ENCODE measurements at regions not wholly inside any gene's neighbourhood (a gene's known extent, or its start where the extent isn't known, plus 50 kb on each side); places are given as distances from the start of the nearest gene placed in this dataset.

DNA sequence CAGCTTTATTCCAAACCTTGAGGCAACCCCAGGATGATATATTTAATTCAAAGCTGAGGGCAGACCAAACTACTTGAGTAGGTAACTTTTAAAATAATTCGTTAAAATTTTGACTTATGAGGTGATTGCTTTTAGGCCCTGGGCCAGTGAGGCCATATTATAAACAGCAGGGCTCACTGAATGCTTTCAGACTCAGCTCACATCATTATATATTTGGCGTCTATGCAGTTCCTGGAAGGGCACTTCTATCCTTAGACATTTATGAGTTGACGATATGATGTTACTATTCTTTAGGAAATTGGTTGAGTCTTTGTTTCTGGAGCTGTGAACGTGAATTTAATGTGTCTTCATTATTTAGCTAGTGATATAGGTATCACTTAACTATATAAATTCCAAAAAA, 400.1 kb downstream of the PDHA2 start:
- TF ChIP-seq, protein P1, sequence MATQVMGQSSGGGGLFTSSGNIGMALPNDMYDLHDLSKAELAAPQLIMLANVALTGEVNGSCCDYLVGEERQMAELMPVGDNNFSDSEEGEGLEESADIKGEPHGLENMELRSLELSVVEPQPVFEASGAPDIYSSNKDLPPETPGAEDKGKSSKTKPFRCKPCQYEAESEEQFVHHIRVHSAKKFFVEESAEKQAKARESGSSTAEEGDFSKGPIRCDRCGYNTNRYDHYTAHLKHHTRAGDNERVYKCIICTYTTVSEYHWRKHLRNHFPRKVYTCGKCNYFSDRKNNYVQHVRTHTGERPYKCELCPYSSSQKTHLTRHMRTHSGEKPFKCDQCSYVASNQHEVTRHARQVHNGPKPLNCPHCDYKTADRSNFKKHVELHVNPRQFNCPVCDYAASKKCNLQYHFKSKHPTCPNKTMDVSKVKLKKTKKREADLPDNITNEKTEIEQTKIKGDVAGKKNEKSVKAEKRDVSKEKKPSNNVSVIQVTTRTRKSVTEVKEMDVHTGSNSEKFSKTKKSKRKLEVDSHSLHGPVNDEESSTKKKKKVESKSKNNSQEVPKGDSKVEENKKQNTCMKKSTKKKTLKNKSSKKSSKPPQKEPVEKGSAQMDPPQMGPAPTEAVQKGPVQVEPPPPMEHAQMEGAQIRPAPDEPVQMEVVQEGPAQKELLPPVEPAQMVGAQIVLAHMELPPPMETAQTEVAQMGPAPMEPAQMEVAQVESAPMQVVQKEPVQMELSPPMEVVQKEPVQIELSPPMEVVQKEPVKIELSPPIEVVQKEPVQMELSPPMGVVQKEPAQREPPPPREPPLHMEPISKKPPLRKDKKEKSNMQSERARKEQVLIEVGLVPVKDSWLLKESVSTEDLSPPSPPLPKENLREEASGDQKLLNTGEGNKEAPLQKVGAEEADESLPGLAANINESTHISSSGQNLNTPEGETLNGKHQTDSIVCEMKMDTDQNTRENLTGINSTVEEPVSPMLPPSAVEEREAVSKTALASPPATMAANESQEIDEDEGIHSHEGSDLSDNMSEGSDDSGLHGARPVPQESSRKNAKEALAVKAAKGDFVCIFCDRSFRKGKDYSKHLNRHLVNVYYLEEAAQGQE (IDR thresholded peaks at IDR 0.05; ENCODE audit: low read depth), result no peak
- TF ChIP-seq FOXM1 (IDR thresholded peaks at IDR 0.05; ENCODE audit: borderline replicate concordance, low read depth) (no peak), YY1 (IDR thresholded peaks at IDR 0.05; ENCODE audit: low read depth) (no peak), CEBPB (IDR thresholded peaks at IDR 0.05) (no peak), CREB1 (IDR thresholded peaks at IDR 0.05; ENCODE audit: low read depth) (no peak), NFIC (IDR thresholded peaks at IDR 0.05) (no peak), RAD21 (IDR thresholded peaks at IDR 0.05; ENCODE audit: low read depth) (no peak), TEAD4 (IDR thresholded peaks at IDR 0.05) (no peak), EP300 (IDR thresholded peaks at IDR 0.05; ENCODE audit: borderline replicate concordance) (no peak), TAF1 (IDR thresholded peaks at IDR 0.05; ENCODE audit: low read depth) (no peak), TCF12 (IDR thresholded peaks at IDR 0.05; ENCODE audit: low read depth) (no peak), ZBTB7A (IDR thresholded peaks at IDR 0.05; ENCODE audit: low read depth) (no peak), EGR1 (IDR thresholded peaks at IDR 0.05) (no peak)
- TF ChIP-seq, protein P2, sequence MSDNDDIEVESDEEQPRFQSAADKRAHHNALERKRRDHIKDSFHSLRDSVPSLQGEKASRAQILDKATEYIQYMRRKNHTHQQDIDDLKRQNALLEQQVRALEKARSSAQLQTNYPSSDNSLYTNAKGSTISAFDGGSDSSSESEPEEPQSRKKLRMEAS (IDR thresholded peaks at IDR 0.05), result no peak
- TF ChIP-seq, protein P3, sequence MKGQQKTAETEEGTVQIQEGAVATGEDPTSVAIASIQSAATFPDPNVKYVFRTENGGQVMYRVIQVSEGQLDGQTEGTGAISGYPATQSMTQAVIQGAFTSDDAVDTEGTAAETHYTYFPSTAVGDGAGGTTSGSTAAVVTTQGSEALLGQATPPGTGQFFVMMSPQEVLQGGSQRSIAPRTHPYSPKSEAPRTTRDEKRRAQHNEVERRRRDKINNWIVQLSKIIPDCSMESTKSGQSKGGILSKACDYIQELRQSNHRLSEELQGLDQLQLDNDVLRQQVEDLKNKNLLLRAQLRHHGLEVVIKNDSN (IDR thresholded peaks at IDR 0.05), result no peak

DNA sequence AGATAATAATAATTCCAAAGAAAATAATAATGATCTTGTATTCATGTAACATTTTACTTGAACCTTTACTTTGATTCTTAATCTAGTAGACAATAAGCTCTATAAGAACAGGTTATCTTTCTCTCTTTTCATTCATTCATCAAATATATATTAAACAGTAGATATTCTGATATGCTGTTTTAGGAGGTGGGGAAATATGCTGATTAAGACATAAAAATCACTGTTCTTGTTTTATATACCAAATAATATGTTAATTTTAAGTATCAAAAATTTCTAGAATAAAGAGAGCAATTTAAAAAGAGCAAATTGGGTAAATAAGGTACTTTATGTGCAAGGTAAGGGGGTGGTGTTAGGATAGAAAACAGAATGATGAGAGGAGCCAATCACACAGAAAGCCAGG, 401.9 kb downstream of the PDHA2 start:
- TF ChIP-seq CREB1 (IDR thresholded peaks at IDR 0.05; ENCODE audit: low read depth), result no peak
- no peak for TF ChIP-seq TCF12 (IDR thresholded peaks at IDR 0.05; ENCODE audit: low read depth)
- TF ChIP-seq, protein P2 (IDR thresholded peaks at IDR 0.05), result no peak
- no peak for TF ChIP-seq RAD21 (IDR thresholded peaks at IDR 0.05; ENCODE audit: low read depth)
- no peak for TF ChIP-seq YY1 (IDR thresholded peaks at IDR 0.05; ENCODE audit: low read depth)
- TF ChIP-seq NFIC (IDR thresholded peaks at IDR 0.05), result no peak
- TF ChIP-seq CEBPB (IDR thresholded peaks at IDR 0.05), result no peak
- TF ChIP-seq FOXM1 (IDR thresholded peaks at IDR 0.05; ENCODE audit: borderline replicate concordance, low read depth), result no peak
- no peak for TF ChIP-seq ZBTB7A (IDR thresholded peaks at IDR 0.05; ENCODE audit: low read depth)
- TF ChIP-seq EP300 (IDR thresholded peaks at IDR 0.05; ENCODE audit: borderline replicate concordance), result no peak
- no peak for TF ChIP-seq TEAD4 (IDR thresholded peaks at IDR 0.05)
- TF ChIP-seq, protein P1 (IDR thresholded peaks at IDR 0.05; ENCODE audit: low read depth), result no peak
- TF ChIP-seq TAF1 (IDR thresholded peaks at IDR 0.05; ENCODE audit: low read depth), result no peak

DNA sequence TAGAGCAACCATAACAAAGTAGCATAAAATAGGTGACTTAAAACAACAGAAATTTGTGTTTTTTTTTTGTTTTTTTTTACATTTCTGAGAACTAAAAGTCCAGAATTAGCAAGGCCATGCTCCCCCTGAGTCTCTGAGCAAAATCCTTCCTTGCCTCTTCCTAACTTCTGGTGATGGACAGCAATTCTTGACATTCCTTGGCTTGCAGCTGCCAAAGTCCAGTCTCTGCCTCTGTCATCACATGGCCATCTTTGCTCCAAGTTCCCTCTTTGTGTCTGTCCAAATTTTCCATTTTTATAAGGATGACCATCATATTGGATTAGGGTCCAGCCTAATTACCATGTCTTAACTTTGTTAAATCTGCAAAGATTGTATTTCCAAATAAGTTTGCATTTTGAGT, 407.2 kb downstream of the PDHA2 start:
- TF ChIP-seq TEAD4 (IDR thresholded peaks at IDR 0.05) (no peak), EP300 (IDR thresholded peaks at IDR 0.05; ENCODE audit: borderline replicate concordance) (no peak), RAD21 (IDR thresholded peaks at IDR 0.05; ENCODE audit: low read depth) (no peak), TAF1 (IDR thresholded peaks at IDR 0.05; ENCODE audit: low read depth) (no peak), ZBTB7A (IDR thresholded peaks at IDR 0.05; ENCODE audit: low read depth) (no peak), YY1 (IDR thresholded peaks at IDR 0.05; ENCODE audit: low read depth) (no peak), CREB1 (IDR thresholded peaks at IDR 0.05; ENCODE audit: low read depth) (no peak)
- TF ChIP-seq, protein P1 (IDR thresholded peaks at IDR 0.05; ENCODE audit: low read depth), result no peak
- TF ChIP-seq, protein P2 (IDR thresholded peaks at IDR 0.05), result no peak
- TF ChIP-seq, protein P3 (IDR thresholded peaks at IDR 0.05), result no peak

DNA sequence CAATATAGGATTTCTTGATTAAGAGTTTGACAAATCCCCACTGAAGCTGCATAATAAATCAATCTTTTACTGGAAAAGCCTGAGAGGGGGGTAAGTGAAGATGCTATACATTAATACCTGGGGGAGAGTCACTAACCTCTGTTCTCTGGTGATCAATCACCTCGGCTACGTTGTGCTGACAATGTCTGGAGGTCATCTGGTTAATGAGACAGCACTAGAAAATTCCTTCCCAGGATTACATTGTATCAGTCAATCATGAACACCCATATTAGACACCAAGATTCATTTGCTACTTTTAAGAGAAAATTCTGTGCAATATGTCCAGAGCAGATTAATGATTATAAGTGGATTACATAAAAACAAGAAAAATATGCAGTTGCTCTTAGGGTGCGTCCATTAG, 408.3 kb downstream of the PDHA2 start:
- TF ChIP-seq, protein P1 (IDR thresholded peaks at IDR 0.05; ENCODE audit: low read depth), result no peak
- TF ChIP-seq, protein P2 (IDR thresholded peaks at IDR 0.05), result no peak
- TF ChIP-seq FOXM1 (IDR thresholded peaks at IDR 0.05; ENCODE audit: borderline replicate concordance, low read depth) (no peak), YY1 (IDR thresholded peaks at IDR 0.05; ENCODE audit: low read depth) (no peak)

Measured in Ishikawa (cell line).